Mucosa of stomach (tissue), 1 donor: ENCODE measurements at regions not wholly inside any gene's neighbourhood (a gene's known extent, or its start where the extent isn't known, plus 50 kb on each side); places are given as distances from the start of the nearest gene placed in this dataset.

Source experiments
- H3K27me3 ChIP-seq: one replicate; pipeline ENCODE4 v1.7.0; 2013; ENCODE audit warnings: mild to moderate bottlenecking, low read length; ENCODE audit not compliant: control insufficient read depth, insufficient read depth
- H3K36me3 ChIP-seq: one replicate; pipeline ENCODE4 v1.7.0; 2013; ENCODE audit warnings: low read length; ENCODE audit not compliant: control insufficient read depth, insufficient read depth
- H3K4me1 ChIP-seq: one replicate; pipeline ENCODE4 v1.7.0; 2013; ENCODE audit warnings: mild to moderate bottlenecking, low read length; ENCODE audit not compliant: control insufficient read depth, insufficient read depth
- H3K4me3 ChIP-seq: one replicate; pipeline ENCODE4 v1.7.0; 2013; ENCODE audit warnings: low read length
- H3K9ac ChIP-seq: one replicate; pipeline ENCODE4 v1.7.0; 2013; ENCODE audit warnings: mild to moderate bottlenecking, low read length, moderate library complexity
- H3K9me3 ChIP-seq: one replicate; pipeline ENCODE4 v1.7.0; 2013; ENCODE audit warnings: mild to moderate bottlenecking, low read length, moderate library complexity; ENCODE audit not compliant: control insufficient read depth
- donor health status: Pancreatic carcinoma.

DNA sequence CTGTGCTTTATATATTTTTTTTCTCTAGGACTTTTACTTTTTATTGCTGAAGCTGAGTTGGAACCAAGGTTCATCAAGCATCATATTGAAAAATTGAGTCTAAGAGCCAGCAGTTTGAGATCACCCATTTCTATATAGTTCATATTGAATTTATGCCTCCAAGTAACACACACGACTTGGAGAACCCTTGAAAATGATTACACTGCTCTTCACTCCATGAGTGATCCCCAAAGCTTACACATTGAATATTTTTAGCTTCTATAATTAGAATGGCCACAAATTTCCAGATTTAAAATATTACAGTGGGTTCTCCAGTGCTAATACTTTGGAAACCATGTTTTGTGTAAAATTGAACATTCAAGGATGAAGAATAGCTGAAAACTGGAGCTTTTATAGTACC, 144.4 kb upstream of the SLC4A4 start:
- H3K9ac ChIP-seq: no peak overlapping the region
- H3K9me3 ChIP-seq: no peaks in the 10 kb centered on the region
- no peaks in the 10 kb centered on the region for H3K4me1 ChIP-seq
- no peaks in the 10 kb centered on the region for H3K27me3 ChIP-seq
- H3K36me3 ChIP-seq: no peaks in the 10 kb centered on the region
- H3K4me3 ChIP-seq: no peak overlapping the region

GRCh38 chr4:71195924-71196323, 142.9 kb upstream of the SLC4A4 start:
- no peaks in the 10 kb centered on the region for H3K9me3 ChIP-seq
- no peak overlapping the region for H3K9ac ChIP-seq
- no peaks in the 10 kb centered on the region for H3K36me3 ChIP-seq
- H3K4me1 ChIP-seq: no peaks in the 10 kb centered on the region
- no peaks in the 10 kb centered on the region for H3K27me3 ChIP-seq
- no peak overlapping the region for H3K4me3 ChIP-seq

GRCh38 chr4:71198958-71199357, 139.9 kb upstream of the SLC4A4 start:
- Histone ChIP-seq H3K27me3 (no peaks in the 10 kb centered on the region), H3K9me3 (no peaks in the 10 kb centered on the region), H3K4me3 (no peak overlapping the region), H3K9ac (no peak overlapping the region), H3K4me1 (peaks cover 11% of the 10 kb centered on the region), H3K36me3 (no peaks in the 10 kb centered on the region)

GRCh38 chr4:71201057-71201456, 137.8 kb upstream of the SLC4A4 start:
- H3K27me3 ChIP-seq: no peaks in the 10 kb centered on the region
- no peak overlapping the region for H3K9ac ChIP-seq
- H3K4me3 ChIP-seq: no peak overlapping the region
- H3K4me1 ChIP-seq: peaks cover 11% of the 10 kb centered on the region
- H3K9me3 ChIP-seq: no peaks in the 10 kb centered on the region
- H3K36me3 ChIP-seq: no peaks in the 10 kb centered on the region

DNA sequence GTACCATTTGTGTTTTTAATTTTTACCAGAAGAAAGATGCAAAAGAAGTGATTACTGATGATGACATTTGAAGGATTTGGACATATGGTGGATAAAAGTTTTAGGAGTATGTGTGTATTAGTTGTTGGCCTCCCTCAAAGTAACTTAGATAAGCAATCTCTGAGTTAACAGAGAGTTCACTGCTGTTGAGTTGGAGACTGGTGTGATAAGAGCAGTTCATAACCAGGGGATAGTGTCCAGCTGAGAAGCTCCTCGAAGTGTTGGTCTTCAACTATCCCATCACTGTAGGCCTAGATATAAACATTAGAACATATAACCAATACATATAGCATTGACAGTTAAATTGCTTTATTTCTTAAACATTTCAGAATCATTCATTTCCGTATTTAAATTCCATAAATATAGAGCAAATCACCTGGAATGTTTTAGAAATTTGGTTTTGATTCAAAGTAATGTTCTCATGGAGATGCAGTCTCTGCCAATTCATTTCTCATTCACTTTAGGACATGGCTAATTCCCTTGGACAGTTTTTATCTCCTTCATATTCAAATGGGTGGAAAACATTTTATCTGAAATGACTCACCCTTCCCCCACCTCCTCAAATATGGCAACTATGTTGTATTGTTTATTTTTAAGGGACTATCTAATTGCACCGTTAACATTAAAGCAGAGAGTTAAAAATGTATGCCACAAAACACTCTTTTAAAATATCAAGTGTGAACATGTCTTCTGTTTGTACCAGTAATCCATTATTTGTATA, 136.8 kb upstream of the SLC4A4 start:
- H3K36me3 ChIP-seq: no peaks in the 10 kb centered on the region
- no peaks in the 10 kb centered on the region for H3K9me3 ChIP-seq
- H3K9ac ChIP-seq: no peak overlapping the region
- H3K4me1 ChIP-seq: peaks cover 11% of the 10 kb centered on the region
- no peak overlapping the region for H3K4me3 ChIP-seq
- H3K27me3 ChIP-seq: no peaks in the 10 kb centered on the region

- Histone ChIP-seq H3K27me3 (no peaks in the 10 kb centered on the region), H3K4me1 (peaks cover 11% of the 10 kb centered on the region), H3K36me3 (no peaks in the 10 kb centered on the region), H3K9me3 (no peaks in the 10 kb centered on the region), H3K4me3 (no peak overlapping the region), H3K9ac (no peak overlapping the region)
Observed at GRCh38 chr4:71202705-71203104, 136.1 kb upstream of the SLC4A4 start.

DNA sequence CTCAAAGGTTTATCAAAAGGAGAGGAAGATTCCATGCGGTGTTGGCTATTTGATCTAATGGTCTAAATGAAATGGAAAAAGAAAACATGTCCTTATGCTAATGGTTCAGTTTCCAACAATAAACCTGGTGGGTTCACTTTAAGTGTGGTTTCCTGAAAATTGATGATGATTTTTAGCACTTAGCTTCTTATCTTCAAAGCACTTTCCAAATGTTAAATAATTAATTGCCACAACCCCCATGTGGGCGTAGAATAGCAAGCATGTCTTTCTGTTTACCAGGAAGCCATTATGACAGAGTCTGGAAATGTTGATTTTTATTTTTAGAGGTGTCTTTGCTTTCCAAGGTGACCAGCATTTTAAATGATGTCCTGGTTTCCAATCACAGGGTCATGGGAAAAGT, 134.8 kb upstream of the SLC4A4 start:
- Histone ChIP-seq H3K4me1 (peaks cover 11% of the 10 kb centered on the region), H3K36me3 (no peaks in the 10 kb centered on the region), H3K9ac (no peak overlapping the region), H3K4me3 (no peak overlapping the region), H3K9me3 (no peaks in the 10 kb centered on the region), H3K27me3 (no peaks in the 10 kb centered on the region)

DNA sequence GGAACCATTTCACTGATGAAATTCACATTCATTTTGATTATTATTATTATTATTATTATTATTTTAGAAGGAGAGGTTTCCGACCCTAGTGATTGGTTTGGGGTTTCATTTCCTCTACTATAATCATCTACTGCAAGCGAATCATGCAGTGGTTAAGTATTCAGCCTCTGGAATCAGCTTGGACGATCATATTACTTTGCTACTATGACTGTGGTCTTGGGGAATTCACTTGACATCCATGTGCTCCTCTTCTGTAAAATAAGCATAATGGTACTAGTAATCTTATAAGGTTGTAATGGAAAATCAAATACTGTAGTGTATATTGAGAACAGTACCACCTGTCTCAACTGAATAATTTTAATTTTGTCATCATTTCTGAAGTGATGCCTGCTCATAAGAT, 132.1 kb upstream of the SLC4A4 start:
- H3K9me3 ChIP-seq: no peaks in the 10 kb centered on the region
- H3K27me3 ChIP-seq: no peaks in the 10 kb centered on the region
- no peaks in the 10 kb centered on the region for H3K36me3 ChIP-seq
- no peak overlapping the region for H3K4me3 ChIP-seq
- no peak overlapping the region for H3K9ac ChIP-seq
- peaks cover 6% of the 10 kb centered on the region for H3K4me1 ChIP-seq

DNA sequence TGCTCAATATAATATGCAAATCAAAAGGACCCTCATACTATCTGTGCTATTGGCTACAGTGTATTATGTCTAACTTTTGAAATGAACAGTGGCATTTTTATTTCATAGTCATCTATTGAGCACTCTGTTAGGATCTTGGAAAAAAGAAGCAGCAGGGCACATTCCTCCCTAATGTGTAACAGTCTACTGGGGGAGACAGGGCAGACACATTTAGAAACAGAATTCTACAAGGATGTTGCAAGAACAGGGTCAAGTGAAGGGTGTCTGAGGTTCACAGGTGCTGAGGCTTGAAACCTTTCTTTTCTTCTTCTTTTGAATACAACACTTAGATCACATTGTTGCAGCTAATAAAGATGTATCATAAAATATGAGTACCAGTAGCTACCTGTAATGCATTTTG, 129.7 kb upstream of the SLC4A4 start:
- Histone ChIP-seq H3K27me3 (no peaks in the 10 kb centered on the region), H3K9ac (no peak overlapping the region), H3K9me3 (no peaks in the 10 kb centered on the region), H3K4me1 (peaks cover 5% of the 10 kb centered on the region), H3K4me3 (no peak overlapping the region), H3K36me3 (no peaks in the 10 kb centered on the region)

DNA sequence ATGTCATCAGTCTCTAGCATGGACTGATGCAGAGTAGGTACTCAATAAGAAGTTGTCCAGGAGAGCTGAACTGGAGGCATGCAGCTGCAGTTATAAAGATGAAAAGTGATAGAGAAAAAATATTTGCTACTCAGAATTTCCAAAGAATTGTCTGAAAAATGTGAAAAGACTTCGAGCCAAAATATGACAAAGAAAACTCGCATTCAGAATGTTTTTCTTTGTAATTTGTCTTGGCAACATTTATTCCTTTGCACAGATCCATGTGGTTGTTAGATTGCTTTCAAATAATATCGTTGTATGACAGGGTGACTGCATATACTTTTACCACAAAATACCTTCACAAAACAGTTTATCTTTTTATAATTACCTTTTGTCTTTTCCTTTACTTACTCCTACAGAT, 128.0 kb upstream of the SLC4A4 start:
- Histone ChIP-seq H3K9me3 (no peaks in the 10 kb centered on the region), H3K4me1 (peaks cover 5% of the 10 kb centered on the region), H3K27me3 (no peaks in the 10 kb centered on the region), H3K36me3 (no peaks in the 10 kb centered on the region), H3K4me3 (no peak overlapping the region), H3K9ac (no peak overlapping the region)

- no peak overlapping the region for H3K9ac ChIP-seq
- no peaks in the 10 kb centered on the region for H3K27me3 ChIP-seq
- peaks cover 5% of the 10 kb centered on the region for H3K4me1 ChIP-seq
- no peak overlapping the region for H3K4me3 ChIP-seq
- no peaks in the 10 kb centered on the region for H3K9me3 ChIP-seq
- H3K36me3 ChIP-seq: no peaks in the 10 kb centered on the region
Observed at GRCh38 chr4:71211748-71212147, 127.1 kb upstream of the SLC4A4 start.

DNA sequence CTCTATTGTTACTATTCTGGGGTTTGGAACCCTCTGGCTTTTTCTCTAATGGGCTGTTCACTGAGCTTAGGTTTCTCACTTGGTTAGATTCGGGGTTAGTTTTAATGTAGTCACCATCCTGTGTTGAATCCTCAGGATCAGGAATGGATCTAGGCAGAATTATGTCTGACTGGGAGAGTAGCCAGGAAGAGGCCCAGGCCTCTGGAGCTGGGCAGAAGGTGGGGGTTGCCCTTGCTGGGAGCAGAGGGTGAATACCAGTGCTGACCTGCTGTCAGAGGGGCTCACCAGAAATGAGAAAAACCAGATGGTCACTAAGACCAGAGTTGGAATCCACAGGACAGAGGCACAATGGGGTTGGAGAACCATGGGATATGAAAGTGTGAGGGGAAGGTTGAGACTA, 126.6 kb upstream of the SLC4A4 start:
- Histone ChIP-seq H3K9ac (no peak overlapping the region), H3K4me1 (peaks cover 5% of the 10 kb centered on the region), H3K9me3 (no peaks in the 10 kb centered on the region), H3K27me3 (no peaks in the 10 kb centered on the region), H3K36me3 (no peaks in the 10 kb centered on the region), H3K4me3 (no peak overlapping the region)

DNA sequence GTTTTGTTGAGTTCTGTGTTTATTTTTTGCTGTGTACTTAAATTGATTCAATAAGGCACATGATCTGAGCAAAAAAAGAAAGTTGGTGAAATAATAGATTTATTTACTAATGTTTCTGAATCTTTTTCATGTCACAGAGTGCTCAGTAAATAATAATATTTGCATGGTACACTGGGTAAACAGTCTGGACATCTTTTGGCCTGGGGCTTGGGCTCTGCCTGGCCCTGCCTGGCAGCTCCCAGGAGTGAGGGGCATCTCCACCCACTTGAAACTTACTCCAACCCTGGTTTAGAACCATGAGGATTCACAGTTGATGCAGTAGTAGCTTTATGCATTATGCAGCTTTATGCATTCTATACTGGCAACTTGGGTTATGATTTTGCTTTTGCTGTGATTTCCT, 124.2 kb upstream of the SLC4A4 start:
- no peaks in the 10 kb centered on the region for H3K9me3 ChIP-seq
- H3K36me3 ChIP-seq: no peaks in the 10 kb centered on the region
- H3K27me3 ChIP-seq: no peaks in the 10 kb centered on the region
- peaks cover 5% of the 10 kb centered on the region for H3K4me1 ChIP-seq
- H3K4me3 ChIP-seq: no peak overlapping the region
- H3K9ac ChIP-seq: no peak overlapping the region
